ENCODE measurements at regions not wholly inside any gene's neighbourhood (a gene's known extent, or its start where the extent isn't known, plus 50 kb on each side); places are given as distances from the start of the nearest gene placed in this dataset.
A peak's percentile ranks its signal among the peaks of the same experiment; 100 is the strongest.

GRCh38 chrX:42725196-42725595, 52.8 kb downstream of the PPP1R2C start:
- no peaks in the 10 kb centered on the region for H3K4me1 Mint-ChIP-seq
- no peak overlapping the region for H3K27ac Mint-ChIP-seq
- H3K4me3 Mint-ChIP-seq: no peak overlapping the region
- no peaks in the 10 kb centered on the region for H3K27me3 Mint-ChIP-seq
- POLR2A ChIA-PET: no interaction called here
- H3K36me3 Mint-ChIP-seq: peaks cover 2% of the 10 kb centered on the region
- DNase-seq (no peak), ATAC-seq (ENCODE audit: low read depth) (no peak)
- H3K9me3 Mint-ChIP-seq: peaks cover 4% of the 10 kb centered on the region

GRCh38 chrX:42720209-42720608, 57.8 kb downstream of the PPP1R2C start:
- Mint-ChIP-seq H3K27ac (no peak overlapping the region), H3K27me3 (no peaks in the 10 kb centered on the region), H3K4me3 (no peak overlapping the region), H3K36me3 (peaks cover 2% of the 10 kb centered on the region), H3K9me3 (peaks cover 1% of the 10 kb centered on the region), H3K4me1 (no peaks in the 10 kb centered on the region)
- ATAC-seq (ENCODE audit: low read depth): no peak
- DNase-seq: no peak
- POLR2A ChIA-PET: no interaction called here

- no peaks in the 10 kb centered on the region for H3K4me1 Mint-ChIP-seq
- H3K4me3 Mint-ChIP-seq: no peak overlapping the region
- no peaks in the 10 kb centered on the region for H3K27me3 Mint-ChIP-seq
- H3K27ac Mint-ChIP-seq: no peak overlapping the region
- peaks cover 1% of the 10 kb centered on the region for H3K9me3 Mint-ChIP-seq
- no peaks in the 10 kb centered on the region for H3K36me3 Mint-ChIP-seq
- DNase-seq (no peak), ATAC-seq (ENCODE audit: low read depth) (no peak)
- POLR2A ChIA-PET: no interaction called here
These were observed 62.2 kb downstream of the PPP1R2C start for GRCh38 chrX:42715701-42716262.

GRCh38 chrX:42714981-42715700, 62.8 kb downstream of the PPP1R2C start:
- peaks cover 1% of the 10 kb centered on the region for H3K9me3 Mint-ChIP-seq
- peak; percentile 35 for DNase-seq
- H3K27me3 Mint-ChIP-seq: no peaks in the 10 kb centered on the region
- H3K4me1 Mint-ChIP-seq: no peaks in the 10 kb centered on the region
- H3K27ac Mint-ChIP-seq: no peak overlapping the region
- no peak overlapping the region for H3K4me3 Mint-ChIP-seq
- POLR2A ChIA-PET: no interaction called here
- H3K36me3 Mint-ChIP-seq: no peaks in the 10 kb centered on the region
- peak; percentile 60 for ATAC-seq (ENCODE audit: low read depth)

- Mint-ChIP-seq H3K4me1 (peaks cover 2% of the 10 kb centered on the region), H3K27me3 (no peaks in the 10 kb centered on the region), H3K4me3 (no peak overlapping the region), H3K27ac (no peak overlapping the region), H3K9me3 (no peaks in the 10 kb centered on the region), H3K36me3 (peaks cover 1% of the 10 kb centered on the region)
- POLR2A ChIA-PET: no interaction called here
- ATAC-seq (ENCODE audit: low read depth) (no peak), DNase-seq (no peak)
These were observed 67.5 kb downstream of the PPP1R2C start for GRCh38 chrX:42710452-42710851.

- Mint-ChIP-seq H3K36me3 (peaks cover 3% of the 10 kb centered on the region), H3K4me3 (no peak overlapping the region), H3K9me3 (peaks cover 1% of the 10 kb centered on the region), H3K27ac (no peak overlapping the region), H3K4me1 (peaks cover 11% of the 10 kb centered on the region), H3K27me3 (no peaks in the 10 kb centered on the region)
- ATAC-seq (ENCODE audit: low read depth): no peak
- POLR2A ChIA-PET: no interaction called here
- no peak for DNase-seq
These were observed 69.7 kb downstream of the PPP1R2C start for GRCh38 chrX:42708222-42708621.

GRCh38 chrX:42707742-42708141, 70.2 kb downstream of the PPP1R2C start:
- Mint-ChIP-seq H3K36me3 (peaks cover 3% of the 10 kb centered on the region), H3K27ac (no peak overlapping the region), H3K4me1 (peaks cover 11% of the 10 kb centered on the region), H3K27me3 (no peaks in the 10 kb centered on the region), H3K9me3 (peaks cover 1% of the 10 kb centered on the region), H3K4me3 (no peak overlapping the region)
- POLR2A ChIA-PET: no interaction called here
- ATAC-seq (ENCODE audit: low read depth) (no peak), DNase-seq (no peak)

GRCh38 chrX:42704454-42704853, 73.5 kb downstream of the PPP1R2C start:
- peak; percentile 50 for ATAC-seq (ENCODE audit: low read depth)
- H3K27ac Mint-ChIP-seq: peak overlapping the region; percentile 64
- POLR2A ChIA-PET: no interaction called here
- no peaks in the 10 kb centered on the region for H3K27me3 Mint-ChIP-seq
- no peak for DNase-seq
- peaks cover 6% of the 10 kb centered on the region for H3K9me3 Mint-ChIP-seq
- peak overlapping the region; percentile 47 for H3K4me3 Mint-ChIP-seq
- H3K36me3 Mint-ChIP-seq: peaks cover 2% of the 10 kb centered on the region
- H3K4me1 Mint-ChIP-seq: peaks cover 11% of the 10 kb centered on the region

- Mint-ChIP-seq H3K27ac (no peak overlapping the region), H3K4me3 (no peak overlapping the region), H3K27me3 (no peaks in the 10 kb centered on the region), H3K4me1 (no peaks in the 10 kb centered on the region), H3K36me3 (no peaks in the 10 kb centered on the region), H3K9me3 (peaks cover 4% of the 10 kb centered on the region)
- POLR2A ChIA-PET: no interaction called here
- ATAC-seq (ENCODE audit: low read depth) (no peak), DNase-seq (no peak)
These were observed 80.4 kb downstream of the PPP1R2C start for GRCh38 chrX:42697544-42697943.

- H3K36me3 Mint-ChIP-seq: peaks cover 1% of the 10 kb centered on the region
- H3K4me3 Mint-ChIP-seq: no peak overlapping the region
- H3K4me1 Mint-ChIP-seq: no peaks in the 10 kb centered on the region
- no peak overlapping the region for H3K27ac Mint-ChIP-seq
- POLR2A ChIA-PET: interaction anchor here (0.7 kb wide), 1 partner anchor 118 kb away, joined by 3 read pairs; no protein-coding TSS in a partner anchor
- no peak for ATAC-seq (ENCODE audit: low read depth)
- H3K27me3 Mint-ChIP-seq: no peaks in the 10 kb centered on the region
- H3K9me3 Mint-ChIP-seq: no peaks in the 10 kb centered on the region
- no peak for DNase-seq
These were observed 81.3 kb downstream of the PPP1R2C start for GRCh38 chrX:42696536-42697124.

- DNase-seq (no peak), ATAC-seq (ENCODE audit: low read depth) (no peak)
- H3K4me3 Mint-ChIP-seq: no peak overlapping the region
- no peaks in the 10 kb centered on the region for H3K27me3 Mint-ChIP-seq
- H3K27ac Mint-ChIP-seq: no peak overlapping the region
- no peaks in the 10 kb centered on the region for H3K9me3 Mint-ChIP-seq
- peaks cover 1% of the 10 kb centered on the region for H3K36me3 Mint-ChIP-seq
- no peaks in the 10 kb centered on the region for H3K4me1 Mint-ChIP-seq
- POLR2A ChIA-PET: no interaction called here
These were observed 82.1 kb downstream of the PPP1R2C start for GRCh38 chrX:42695800-42696358.

GRCh38 chrX:42694260-42694815, 83.6 kb downstream of the PPP1R2C start:
- Mint-ChIP-seq H3K4me3 (no peak overlapping the region), H3K36me3 (peaks cover 1% of the 10 kb centered on the region), H3K9me3 (no peaks in the 10 kb centered on the region), H3K4me1 (no peaks in the 10 kb centered on the region), H3K27ac (no peak overlapping the region), H3K27me3 (no peaks in the 10 kb centered on the region)
- DNase-seq (no peak), ATAC-seq (ENCODE audit: low read depth) (no peak)
- POLR2A ChIA-PET: no interaction called here

- POLR2A ChIA-PET: no interaction called here
- H3K27ac Mint-ChIP-seq: no peak overlapping the region
- DNase-seq (no peak), ATAC-seq (ENCODE audit: low read depth) (no peak)
- peaks cover 3% of the 10 kb centered on the region for H3K36me3 Mint-ChIP-seq
- no peaks in the 10 kb centered on the region for H3K4me1 Mint-ChIP-seq
- H3K9me3 Mint-ChIP-seq: no peaks in the 10 kb centered on the region
- H3K27me3 Mint-ChIP-seq: no peaks in the 10 kb centered on the region
- H3K4me3 Mint-ChIP-seq: no peak overlapping the region
These were observed 86.8 kb downstream of the PPP1R2C start for GRCh38 chrX:42691196-42691595.

GRCh38 chrX:42686706-42687105, 91.3 kb downstream of the PPP1R2C start:
- DNase-seq: no peak
- H3K4me1 Mint-ChIP-seq: no peaks in the 10 kb centered on the region
- peaks cover 2% of the 10 kb centered on the region for H3K9me3 Mint-ChIP-seq
- H3K27ac Mint-ChIP-seq: no peak overlapping the region
- peaks cover 2% of the 10 kb centered on the region for H3K36me3 Mint-ChIP-seq
- no peak for ATAC-seq (ENCODE audit: low read depth)
- POLR2A ChIA-PET: no interaction called here
- no peak overlapping the region for H3K4me3 Mint-ChIP-seq
- H3K27me3 Mint-ChIP-seq: no peaks in the 10 kb centered on the region

Measured in activated naive CD8-positive, alpha-beta T cell treated with anti-CD3 and anti-CD28 coated beads, Interleukin-2, amount 10 ng/mL, durations not matched to agents 7 days and 5 days (primary cell).